Keratinocyte (primary cell): ENCODE measurements at regions not wholly inside any gene's neighbourhood (a gene's known extent, or its start where the extent isn't known, plus 50 kb on each side); places are given as distances from the start of the nearest gene placed in this dataset.

Source experiments
- EZH2 ChIP-seq: IDR thresholded peaks from one replicate; pipeline ENCODE4 v1.6.1; 2012; ENCODE audit warnings: inconsistent platforms, mild to moderate bottlenecking, low read length, moderate library complexity
- TF ChIP-seq, protein P1 (sequence below), 3 experiments: IDR thresholded peaks in 1 of 3; conservative IDR thresholded peaks in 1 of 3; optimal IDR thresholded peaks in 1 of 3; 2 replicates in 2 of 3; 3 replicates in 1 of 3; pipeline versions ENCODE3 to v1.5.1; 2011; ENCODE audit warnings: low read length in 3 of 3, mild to moderate bottlenecking in 3 of 3, moderate library complexity in 2 of 3, control low read depth in 1 of 3, inconsistent platforms in 1 of 3; ENCODE audit not compliant: insufficient read depth in 2 of 3; ENCODE audit errors: extremely low read depth in 1 of 3

- TF ChIP-seq, protein P1, sequence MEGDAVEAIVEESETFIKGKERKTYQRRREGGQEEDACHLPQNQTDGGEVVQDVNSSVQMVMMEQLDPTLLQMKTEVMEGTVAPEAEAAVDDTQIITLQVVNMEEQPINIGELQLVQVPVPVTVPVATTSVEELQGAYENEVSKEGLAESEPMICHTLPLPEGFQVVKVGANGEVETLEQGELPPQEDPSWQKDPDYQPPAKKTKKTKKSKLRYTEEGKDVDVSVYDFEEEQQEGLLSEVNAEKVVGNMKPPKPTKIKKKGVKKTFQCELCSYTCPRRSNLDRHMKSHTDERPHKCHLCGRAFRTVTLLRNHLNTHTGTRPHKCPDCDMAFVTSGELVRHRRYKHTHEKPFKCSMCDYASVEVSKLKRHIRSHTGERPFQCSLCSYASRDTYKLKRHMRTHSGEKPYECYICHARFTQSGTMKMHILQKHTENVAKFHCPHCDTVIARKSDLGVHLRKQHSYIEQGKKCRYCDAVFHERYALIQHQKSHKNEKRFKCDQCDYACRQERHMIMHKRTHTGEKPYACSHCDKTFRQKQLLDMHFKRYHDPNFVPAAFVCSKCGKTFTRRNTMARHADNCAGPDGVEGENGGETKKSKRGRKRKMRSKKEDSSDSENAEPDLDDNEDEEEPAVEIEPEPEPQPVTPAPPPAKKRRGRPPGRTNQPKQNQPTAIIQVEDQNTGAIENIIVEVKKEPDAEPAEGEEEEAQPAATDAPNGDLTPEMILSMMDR (optimal IDR thresholded peaks at IDR 0.05 in 1 of 3, IDR thresholded peaks at IDR 0.05 in 1 of 3, conservative IDR thresholded peaks at IDR 0.05 in 1 of 3; ENCODE audit: extremely low read depth in 1 of 3, insufficient read depth in 2 of 3, low read length in 3 of 3) = no peak
- TF ChIP-seq EZH2 = no peak
Observed at GRCh38 chr4:181438641-181439040, 804.6 kb upstream of the TENM3 start.
